ENCODE measurements at regions not wholly inside any gene's neighbourhood (a gene's known extent, or its start where the extent isn't known, plus 50 kb on each side); places are given as distances from the start of the nearest gene placed in this dataset.

DNA sequence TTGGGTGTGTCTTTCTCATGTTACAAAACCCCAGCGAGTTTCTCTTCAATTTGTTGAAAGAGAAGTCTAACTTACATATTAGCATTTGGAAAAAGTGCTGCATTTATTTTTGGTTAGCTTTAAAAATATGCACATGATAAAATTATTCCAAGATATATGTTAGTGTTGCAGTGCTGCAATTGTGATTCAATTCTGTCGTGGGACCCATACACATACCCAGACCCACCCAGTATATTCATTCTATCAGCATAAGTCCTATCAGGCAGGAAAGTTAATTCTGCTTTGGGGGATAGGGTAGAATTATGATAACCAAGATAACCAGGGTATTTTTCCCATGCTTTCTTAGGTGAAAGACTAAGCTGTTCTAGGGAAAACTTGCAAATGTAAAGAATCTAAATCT lies 313.5 kb downstream of the EPHA7 start:
- H3K27ac ChIP-seq (ENCODE audit: low read depth): no peak overlapping the region
- no peaks in the 10 kb centered on the region for H3K36me3 ChIP-seq (ENCODE audit: insufficient read depth)
- WGBS: 46% methylated on average over 2 of the region's 2 CpGs
- no peak overlapping the region for H3K4me3 ChIP-seq (ENCODE audit: low read depth, low read length)
- H3K4me1 ChIP-seq (ENCODE audit: insufficient read depth): no peaks in the 10 kb centered on the region
- no peak for DNase-seq (ENCODE audit: extremely low spot score)

DNA sequence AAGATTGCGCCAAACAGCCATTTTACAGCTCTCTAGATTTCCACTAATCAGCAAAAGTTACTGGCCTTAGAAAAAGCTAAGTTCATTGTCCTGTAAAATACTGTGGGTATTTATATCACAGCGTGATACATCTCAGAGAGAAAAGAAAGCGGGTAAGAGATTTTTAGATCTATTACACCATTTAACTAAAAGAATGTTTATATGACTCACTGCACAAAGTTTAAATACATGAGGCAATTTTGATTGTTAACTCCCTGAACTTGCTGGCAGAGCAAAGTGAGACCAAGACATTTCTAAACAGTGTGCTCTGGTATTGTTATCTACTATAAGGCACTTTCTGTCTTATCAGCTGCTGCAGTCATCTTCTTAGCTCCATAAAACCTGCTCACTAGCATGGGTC lies 314.3 kb downstream of the EPHA7 start:
- DNase-seq (ENCODE audit: extremely low spot score): peak; percentile 59
- 16% methylated on average over 3 of the region's 3 CpGs for WGBS
- H3K4me1 ChIP-seq (ENCODE audit: insufficient read depth): no peaks in the 10 kb centered on the region
- H3K4me3 ChIP-seq (ENCODE audit: low read depth, low read length): no peak overlapping the region
- H3K27ac ChIP-seq (ENCODE audit: low read depth): no peak overlapping the region
- no peaks in the 10 kb centered on the region for H3K36me3 ChIP-seq (ENCODE audit: insufficient read depth)

DNA sequence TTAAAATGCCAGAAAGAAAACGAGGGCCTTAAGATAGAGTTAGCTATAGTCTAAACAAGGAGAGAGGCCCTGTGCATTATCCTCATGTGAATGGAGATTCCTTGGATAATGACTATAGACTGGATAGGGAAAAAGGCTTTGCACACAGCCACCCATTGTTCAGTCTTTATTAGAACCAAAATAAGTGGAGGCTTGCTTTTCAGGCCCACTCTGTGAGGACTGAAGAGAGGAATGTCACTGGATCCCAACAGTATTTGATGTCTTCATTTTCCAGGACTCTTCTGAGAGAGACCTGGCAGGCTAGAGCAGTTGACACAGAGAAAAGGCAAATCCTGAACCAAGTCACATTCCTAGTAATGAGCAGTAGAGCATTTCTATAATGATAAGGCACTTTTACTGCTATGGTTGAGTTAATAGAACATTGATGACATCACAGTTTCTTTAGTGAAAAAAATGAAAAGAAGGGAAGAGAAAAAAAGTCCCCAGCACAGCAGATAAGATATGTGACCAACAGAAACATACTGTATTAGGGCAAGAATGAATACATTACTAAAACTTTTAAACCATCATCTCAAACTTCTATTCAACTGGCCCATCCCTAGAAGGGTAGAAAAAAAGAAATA lies 315.1 kb downstream of the EPHA7 start:
- 44% methylated on average over 1 of the region's 1 CpG for WGBS
- Histone ChIP-seq H3K27ac (ENCODE audit: low read depth) (no peak overlapping the region), H3K4me1 (ENCODE audit: insufficient read depth) (no peaks in the 10 kb centered on the region), H3K36me3 (ENCODE audit: insufficient read depth) (no peaks in the 10 kb centered on the region), H3K4me3 (ENCODE audit: low read depth, low read length) (no peak overlapping the region)
- no peak for DNase-seq (ENCODE audit: extremely low spot score)

DNA sequence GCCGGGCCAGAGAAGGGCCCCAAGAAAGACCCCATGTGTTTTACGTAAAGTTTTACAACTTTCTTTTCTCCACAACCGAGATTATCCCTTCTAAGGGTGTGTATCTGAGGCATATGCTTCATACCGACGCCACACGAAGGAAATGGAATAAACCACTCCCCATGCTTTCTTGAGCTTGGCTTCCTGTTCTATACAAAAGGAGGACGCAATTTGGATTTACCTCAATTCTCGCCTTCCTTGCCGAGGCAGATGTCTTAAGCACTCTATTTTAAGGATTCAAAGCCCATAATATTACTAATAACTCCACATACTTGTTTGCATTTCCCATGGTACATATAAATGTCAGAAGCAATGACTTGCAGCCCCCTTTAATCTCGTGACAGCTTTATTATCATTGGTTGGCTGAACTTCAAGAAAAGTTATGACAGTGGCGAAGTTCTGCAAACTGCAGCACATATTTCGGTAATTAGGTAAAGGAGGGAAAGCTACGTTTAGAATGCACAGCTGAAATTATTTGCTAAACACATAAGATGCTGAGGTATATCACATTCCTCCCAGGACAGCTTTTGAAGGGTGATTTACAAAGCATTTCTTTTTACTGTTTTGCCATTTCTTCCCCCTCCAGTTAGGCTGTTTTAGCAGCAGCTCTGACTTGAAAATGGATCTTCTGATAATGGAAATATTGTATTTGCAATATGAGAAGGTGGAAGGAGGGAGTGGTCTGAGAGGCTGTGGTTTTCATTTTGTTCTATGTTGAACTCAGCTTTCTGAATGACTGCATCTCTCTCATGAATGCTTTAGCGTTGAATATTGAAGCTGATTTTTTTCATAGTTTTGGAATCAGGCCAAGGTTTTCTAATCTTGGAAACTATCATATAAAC lies 330.5 kb downstream of the EPHA7 start:
- H3K36me3 ChIP-seq (ENCODE audit: insufficient read depth): no peaks in the 10 kb centered on the region
- peak overlapping the region; percentile 31 for H3K4me3 ChIP-seq (ENCODE audit: low read depth, low read length)
- peak; percentile 80 for DNase-seq (ENCODE audit: extremely low spot score)
- 10% methylated on average over 14 of the region's 14 CpGs for WGBS
- H3K27ac ChIP-seq (ENCODE audit: low read depth): no peak overlapping the region
- no peaks in the 10 kb centered on the region for H3K4me1 ChIP-seq (ENCODE audit: insufficient read depth)

DNA sequence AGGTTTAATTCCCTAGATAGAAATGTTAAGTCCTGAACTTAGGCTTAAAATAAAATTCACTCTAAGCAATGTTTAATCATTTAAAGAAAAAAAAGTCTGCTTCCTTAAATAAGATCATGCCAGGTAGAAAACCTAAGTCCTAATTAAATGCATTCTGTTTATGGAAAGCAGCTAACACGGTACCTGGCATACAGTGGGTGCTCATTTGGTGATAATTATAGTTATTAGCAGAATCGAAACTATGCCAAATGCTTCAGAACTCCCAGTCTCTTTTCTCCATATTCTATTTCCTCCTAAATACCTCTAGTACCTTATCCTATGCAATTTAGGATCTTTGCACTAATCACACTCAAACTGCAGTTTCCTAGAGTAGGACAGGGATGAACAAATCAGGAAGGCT lies 331.8 kb downstream of the EPHA7 start:
- no peaks in the 10 kb centered on the region for H3K4me1 ChIP-seq (ENCODE audit: insufficient read depth)
- H3K36me3 ChIP-seq (ENCODE audit: insufficient read depth): no peaks in the 10 kb centered on the region
- no peak for DNase-seq (ENCODE audit: extremely low spot score)
- 78% methylated on average over 2 of the region's 2 CpGs for WGBS
- H3K4me3 ChIP-seq (ENCODE audit: low read depth, low read length): no peak overlapping the region
- H3K27ac ChIP-seq (ENCODE audit: low read depth): no peak overlapping the region

DNA sequence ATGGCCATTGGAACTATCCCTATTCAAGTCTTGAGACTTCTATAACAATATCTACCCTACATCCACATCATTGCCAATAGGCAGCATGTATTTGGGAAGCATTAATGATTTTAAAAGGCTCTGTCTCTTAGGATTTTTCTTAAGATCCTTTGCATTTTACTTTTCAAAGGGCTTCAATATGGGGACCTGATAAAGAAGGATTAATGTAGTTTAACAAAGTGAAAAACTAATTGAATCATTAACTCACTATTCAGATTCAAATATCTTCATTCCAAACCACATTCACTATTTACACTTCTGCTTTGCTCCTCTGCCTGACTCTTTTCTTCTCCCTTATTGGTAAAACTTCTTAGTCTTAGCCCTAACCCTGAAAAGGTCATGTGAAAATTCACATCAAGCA lies 333.0 kb downstream of the EPHA7 start:
- Histone ChIP-seq H3K4me1 (ENCODE audit: insufficient read depth) (no peaks in the 10 kb centered on the region), H3K4me3 (ENCODE audit: low read depth, low read length) (no peak overlapping the region)

DNA sequence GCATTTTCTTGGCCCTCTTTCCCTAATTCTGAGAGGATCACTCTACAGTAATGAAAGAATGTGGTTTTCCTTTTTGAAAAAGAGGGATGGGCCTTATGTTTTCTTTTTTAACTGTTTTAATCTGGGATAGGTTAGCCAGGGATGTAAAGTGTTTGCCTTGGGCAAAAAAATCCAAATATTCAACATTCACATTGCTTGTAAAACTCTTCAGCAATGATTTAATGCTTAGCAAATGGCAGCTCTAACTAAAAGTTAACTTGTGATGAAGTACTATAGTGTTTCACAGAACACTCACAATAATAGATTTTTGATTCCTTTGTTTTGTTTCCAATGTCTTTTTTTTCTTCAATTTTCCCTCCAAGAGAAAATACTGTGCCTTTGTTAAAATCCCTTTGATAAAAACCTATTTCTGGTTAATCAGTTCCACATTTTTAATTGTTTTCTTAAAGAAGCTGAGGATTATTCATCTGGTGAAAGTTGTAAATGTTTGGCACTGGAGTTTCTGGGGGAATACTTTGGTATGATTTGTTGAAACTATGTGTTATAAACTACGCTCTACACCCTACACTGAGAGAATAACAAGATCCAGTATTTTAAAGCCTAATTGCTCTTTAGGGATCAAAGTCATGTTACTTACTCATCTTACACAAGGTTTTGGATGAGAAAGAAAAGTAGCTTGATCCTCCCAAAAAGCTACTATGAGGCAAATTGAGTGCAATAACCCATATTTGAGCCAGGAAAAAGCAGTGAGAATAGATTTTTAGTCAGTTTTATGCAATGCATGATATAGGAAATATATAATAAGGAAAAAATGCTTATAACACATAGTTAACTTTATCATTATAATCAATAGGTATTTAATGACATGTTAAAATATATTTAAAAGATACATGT lies 335.8 kb downstream of the EPHA7 start:
- 54% methylated on average over 1 of the region's 1 CpG for WGBS
- H3K4me1 ChIP-seq (ENCODE audit: insufficient read depth): no peaks in the 10 kb centered on the region
- no peak overlapping the region for H3K4me3 ChIP-seq (ENCODE audit: low read depth, low read length)
- DNase-seq (ENCODE audit: extremely low spot score): no peak
- H3K27ac ChIP-seq (ENCODE audit: low read depth): no peak overlapping the region
- no peaks in the 10 kb centered on the region for H3K36me3 ChIP-seq (ENCODE audit: insufficient read depth)

More for the DNA sequence above, 333.0 kb downstream of the EPHA7 start:
- Histone ChIP-seq H3K36me3 (ENCODE audit: insufficient read depth) (no peaks in the 10 kb centered on the region), H3K27ac (ENCODE audit: low read depth) (no peak overlapping the region)
- no peak for DNase-seq (ENCODE audit: extremely low spot score)

DNA sequence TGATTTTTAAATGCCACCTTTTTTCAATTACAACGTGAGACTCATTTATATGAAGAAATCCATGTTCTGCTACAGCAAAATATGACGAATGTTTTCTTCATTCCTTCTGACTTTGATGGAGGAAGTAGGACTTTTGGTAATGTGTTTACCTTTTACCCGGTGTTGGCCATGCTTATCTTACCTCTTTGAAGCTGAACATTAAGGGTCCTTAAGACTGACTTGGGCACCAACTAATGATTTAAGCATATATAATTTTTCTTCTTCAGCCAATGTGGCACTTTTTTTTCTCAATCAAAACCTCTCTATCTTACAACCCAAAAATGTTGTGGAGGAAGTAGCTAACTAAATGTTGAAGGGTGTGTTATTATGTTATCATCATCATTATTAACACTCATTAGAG lies 337.5 kb downstream of the EPHA7 start:
- 79% methylated on average over 3 of the region's 3 CpGs for WGBS
- Histone ChIP-seq H3K4me3 (ENCODE audit: low read depth, low read length) (no peak overlapping the region), H3K36me3 (ENCODE audit: insufficient read depth) (no peaks in the 10 kb centered on the region), H3K4me1 (ENCODE audit: insufficient read depth) (no peaks in the 10 kb centered on the region), H3K27ac (ENCODE audit: low read depth) (no peak overlapping the region)
- DNase-seq (ENCODE audit: extremely low spot score): no peak

DNA sequence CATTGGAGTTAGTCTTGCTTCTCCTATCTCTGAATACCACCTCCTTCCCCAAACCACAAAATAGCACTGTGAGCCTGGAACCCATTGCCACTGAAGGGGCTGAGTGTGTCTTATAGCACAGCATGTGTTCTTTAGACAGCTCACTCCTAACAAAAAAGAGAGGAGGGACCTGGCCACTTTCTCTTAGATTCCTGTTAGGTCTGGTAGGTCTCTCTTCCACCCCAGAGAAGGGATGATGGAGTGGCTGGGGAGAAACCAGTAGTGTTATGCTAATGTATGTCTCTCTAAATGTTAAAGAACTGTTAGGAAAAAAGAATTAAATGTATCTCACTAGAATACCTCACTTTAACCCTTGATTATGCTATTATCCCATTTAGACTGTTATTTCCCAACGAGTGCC lies 340.3 kb downstream of the EPHA7 start:
- H3K4me1 ChIP-seq (ENCODE audit: insufficient read depth): no peaks in the 10 kb centered on the region
- no peak overlapping the region for H3K27ac ChIP-seq (ENCODE audit: low read depth)
- no peak overlapping the region for H3K4me3 ChIP-seq (ENCODE audit: low read depth, low read length)
- no peaks in the 10 kb centered on the region for H3K36me3 ChIP-seq (ENCODE audit: insufficient read depth)
- DNase-seq (ENCODE audit: extremely low spot score): no peak
- WGBS: 87% methylated on average over 1 of the region's 1 CpG

DNA sequence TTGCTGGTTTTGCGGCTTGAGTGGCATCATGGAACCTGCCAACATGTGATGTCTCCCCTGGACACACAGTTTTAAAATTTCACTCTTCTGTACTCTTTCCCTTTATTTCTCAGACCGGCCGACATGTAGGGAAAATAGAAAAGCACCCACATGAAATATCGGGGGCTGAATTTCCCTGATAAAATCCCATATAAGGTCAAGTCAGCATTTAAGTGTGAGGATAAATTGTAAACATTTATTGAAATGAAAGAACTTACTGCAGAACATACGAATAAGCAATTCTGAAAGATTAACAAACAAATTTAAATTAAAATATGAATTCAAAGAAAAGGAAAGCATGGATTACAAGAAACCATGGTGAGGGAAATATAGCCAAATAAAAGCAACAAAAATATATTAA lies 345.5 kb downstream of the EPHA7 start:
- Histone ChIP-seq H3K36me3 (ENCODE audit: insufficient read depth) (no peaks in the 10 kb centered on the region), H3K27ac (ENCODE audit: low read depth) (no peak overlapping the region), H3K4me1 (ENCODE audit: insufficient read depth) (no peaks in the 10 kb centered on the region), H3K4me3 (ENCODE audit: low read depth, low read length) (no peak overlapping the region)
- no peak for DNase-seq (ENCODE audit: extremely low spot score)
- 96% methylated on average over 5 of the region's 5 CpGs for WGBS

DNA sequence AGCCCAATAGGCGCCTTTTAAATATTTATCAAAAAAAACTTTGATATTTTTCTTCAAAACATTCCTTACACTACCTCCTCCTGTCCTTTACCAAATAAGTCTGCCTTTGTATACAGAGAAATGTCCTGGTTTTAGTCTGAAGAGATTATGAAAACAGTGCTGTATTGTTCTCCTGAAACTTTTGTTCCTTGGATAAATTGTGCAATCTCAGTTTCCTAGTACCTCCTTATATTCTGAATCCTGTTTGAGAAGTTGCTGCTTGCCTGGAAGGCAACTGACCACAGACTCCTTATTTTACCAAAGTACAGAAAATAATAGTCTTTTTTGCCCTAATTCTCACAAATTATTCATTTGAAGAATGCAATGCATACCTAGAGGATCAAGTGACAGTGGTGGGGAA lies 349.5 kb downstream of the EPHA7 start:
- Histone ChIP-seq H3K4me3 (ENCODE audit: low read depth, low read length) (no peak overlapping the region), H3K27ac (ENCODE audit: low read depth) (no peak overlapping the region), H3K36me3 (ENCODE audit: insufficient read depth) (no peaks in the 10 kb centered on the region), H3K4me1 (ENCODE audit: insufficient read depth) (no peaks in the 10 kb centered on the region)
- DNase-seq (ENCODE audit: extremely low spot score): no peak
- WGBS: 97% methylated on average over 1 of the region's 1 CpG

DNA sequence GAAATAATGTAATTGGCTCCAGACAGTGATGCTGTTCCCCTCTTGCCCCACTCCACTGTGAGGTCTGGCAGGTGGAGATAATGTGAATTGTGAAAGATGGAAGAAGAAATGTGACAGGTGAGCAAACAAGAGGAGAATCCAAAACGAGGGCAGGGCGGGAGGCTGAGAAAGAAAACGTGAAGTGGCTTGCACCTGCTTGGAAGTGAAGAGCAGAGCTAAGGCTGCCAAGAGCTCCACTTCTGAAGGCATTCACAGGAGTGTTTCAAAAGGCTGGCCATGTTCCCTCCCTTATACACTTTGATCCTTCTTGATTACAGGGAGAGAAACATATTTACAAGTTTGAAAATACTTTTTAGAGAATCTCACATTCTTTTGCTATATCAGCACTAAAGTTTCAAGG lies 359.4 kb downstream of the EPHA7 start:
- DNase-seq (ENCODE audit: extremely low spot score): no peak
- H3K4me1 ChIP-seq (ENCODE audit: insufficient read depth): no peaks in the 10 kb centered on the region
- WGBS: 56% methylated on average over 3 of the region's 3 CpGs

DNA sequence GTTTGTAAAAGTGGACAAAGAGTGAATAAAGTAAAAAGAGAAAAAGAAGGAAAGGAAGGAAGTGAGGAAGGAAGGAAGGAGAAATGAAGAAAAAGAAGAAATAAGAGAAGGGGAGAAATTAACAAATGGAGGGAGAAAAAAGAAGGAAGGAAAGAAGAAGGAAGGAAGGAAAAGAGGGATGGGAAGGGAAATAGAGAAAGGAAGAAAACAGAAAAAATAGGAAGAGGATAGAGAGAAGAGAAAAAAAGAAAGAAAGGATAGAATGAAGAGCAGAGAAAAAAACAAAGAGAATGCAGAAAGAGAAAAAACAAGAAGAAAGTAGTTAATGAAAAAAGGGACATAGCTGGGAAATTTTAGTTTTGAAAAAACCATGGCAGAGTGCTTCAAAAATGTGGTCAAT lies 361.8 kb downstream of the EPHA7 start:
- Histone ChIP-seq H3K36me3 (ENCODE audit: insufficient read depth) (no peaks in the 10 kb centered on the region), H3K4me1 (ENCODE audit: insufficient read depth) (no peaks in the 10 kb centered on the region), H3K4me3 (ENCODE audit: low read depth, low read length) (no peak overlapping the region), H3K27ac (ENCODE audit: low read depth) (no peak overlapping the region)
- DNase-seq (ENCODE audit: extremely low spot score): no peak

More for the DNA sequence above, 359.4 kb downstream of the EPHA7 start:
- Histone ChIP-seq H3K4me3 (ENCODE audit: low read depth, low read length) (no peak overlapping the region), H3K36me3 (ENCODE audit: insufficient read depth) (no peaks in the 10 kb centered on the region), H3K27ac (ENCODE audit: low read depth) (no peak overlapping the region)

DNA sequence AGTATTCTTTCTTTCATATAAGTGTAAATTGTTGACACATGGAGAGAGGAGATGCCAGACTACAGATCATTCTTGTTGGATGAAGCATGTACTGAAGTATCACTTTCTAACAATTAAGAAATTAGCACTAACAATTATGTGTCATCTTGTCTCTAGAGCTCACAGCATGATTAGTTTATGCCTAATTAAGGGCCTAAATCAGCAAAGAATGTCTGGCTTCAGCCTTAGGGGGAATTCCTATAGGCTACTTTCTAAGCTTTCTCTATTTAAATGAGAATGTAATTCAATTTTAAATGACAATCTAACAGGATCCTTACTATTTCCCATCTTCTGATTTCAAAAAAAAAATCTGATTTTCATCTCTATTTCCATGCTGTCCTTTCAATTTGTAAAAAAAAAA lies 371.0 kb downstream of the EPHA7 start:
- DNase-seq (ENCODE audit: extremely low spot score): no peak
- no peaks in the 10 kb centered on the region for H3K36me3 ChIP-seq (ENCODE audit: insufficient read depth)
- H3K4me3 ChIP-seq (ENCODE audit: low read depth, low read length): no peak overlapping the region
- H3K4me1 ChIP-seq (ENCODE audit: insufficient read depth): no peaks in the 10 kb centered on the region
- H3K27ac ChIP-seq (ENCODE audit: low read depth): no peak overlapping the region

Measured in urinary bladder (tissue), 3 donors.